DMS153 (cell line): ENCODE measurements at regions not wholly inside any gene's neighbourhood (a gene's known extent, or its start where the extent isn't known, plus 50 kb on each side); places are given as distances from the start of the nearest gene placed in this dataset.

ENCODE experiments used
- DNase-seq: peaks from one replicate; lab custom pipeline; 2025; lab: John Stamatoyannopoulos, UW

DNA sequence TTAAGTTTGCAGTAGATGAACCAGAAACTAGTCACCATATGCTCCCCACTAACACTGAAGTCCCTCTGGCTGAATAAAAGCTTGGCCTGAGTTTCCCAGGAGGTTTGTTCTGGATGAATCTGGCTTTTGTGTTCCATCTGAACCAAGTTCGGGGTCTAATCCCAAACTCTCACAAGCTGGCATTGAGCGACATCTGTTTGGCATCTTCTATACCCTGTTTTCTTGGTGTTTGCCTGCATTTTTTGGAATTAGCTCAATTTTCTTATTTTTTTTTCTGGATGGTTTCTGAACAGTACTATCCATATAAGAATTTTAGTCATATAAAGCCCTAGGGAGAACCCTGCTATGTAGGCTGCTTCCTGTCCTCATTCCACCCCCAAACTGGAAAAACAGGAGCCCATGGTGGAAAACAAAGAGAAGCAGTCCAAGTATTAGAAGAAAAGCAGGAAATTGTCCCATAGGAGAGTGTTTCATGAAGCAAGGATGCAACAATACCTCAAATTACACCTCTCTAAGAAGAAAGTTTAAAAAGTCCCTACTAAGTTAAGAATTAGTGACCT is 737.1 kb downstream of the DHX35 start:
- DNase-seq, result no peak

DNA sequence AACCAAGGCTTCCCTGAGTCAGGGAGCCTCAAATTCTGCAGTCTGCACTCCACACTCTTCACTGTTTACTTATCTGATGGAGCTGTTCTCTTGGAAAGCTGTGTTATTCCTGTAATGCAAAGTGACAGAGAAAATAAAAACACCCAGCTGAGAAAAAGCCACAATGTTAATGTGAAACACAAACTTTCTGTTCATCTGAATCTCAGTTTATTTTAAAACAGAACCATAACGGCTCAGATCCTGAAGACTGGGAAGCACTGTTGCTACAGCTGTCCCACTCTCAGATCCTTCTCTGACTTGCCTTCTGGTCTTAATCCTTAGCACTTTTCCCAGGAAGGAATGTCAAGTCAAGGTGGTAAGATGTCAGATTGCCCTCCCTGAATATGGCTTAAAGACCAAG is 736.6 kb downstream of the DHX35 start:
- DNase-seq, result no peak

DNA sequence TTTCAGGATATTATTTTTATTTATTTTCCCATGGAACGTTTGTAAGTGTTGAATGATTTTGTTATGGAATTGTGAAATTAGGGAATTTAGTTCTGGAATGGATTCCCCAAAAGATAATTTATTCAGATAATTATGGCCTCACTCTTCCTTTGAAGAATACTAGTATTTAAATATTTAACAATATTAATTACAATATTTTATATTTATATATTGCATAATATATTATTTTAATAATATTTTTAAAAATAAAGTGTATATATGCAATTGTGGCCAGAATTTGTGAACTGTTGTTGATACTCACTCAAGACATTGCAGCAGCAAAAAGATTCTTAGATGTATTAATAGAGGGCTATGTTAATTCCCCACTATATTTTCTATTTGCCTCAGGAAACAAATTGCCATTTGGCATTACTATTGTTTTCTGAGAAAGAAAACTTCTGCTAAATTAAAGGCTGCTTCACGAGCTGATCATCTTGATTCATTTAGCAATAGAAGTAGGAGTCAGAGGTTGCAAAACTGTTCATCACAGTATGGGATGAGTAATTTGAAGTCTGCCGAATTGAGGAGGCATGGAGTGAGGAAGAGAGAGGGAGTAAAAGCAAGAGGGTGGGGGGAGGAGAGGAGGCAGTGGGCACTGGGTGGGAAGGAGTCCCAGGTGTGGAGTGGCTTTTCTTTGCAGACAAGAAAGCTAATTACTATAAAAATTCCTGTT is 729.2 kb downstream of the DHX35 start:
- no peak for DNase-seq

DNA sequence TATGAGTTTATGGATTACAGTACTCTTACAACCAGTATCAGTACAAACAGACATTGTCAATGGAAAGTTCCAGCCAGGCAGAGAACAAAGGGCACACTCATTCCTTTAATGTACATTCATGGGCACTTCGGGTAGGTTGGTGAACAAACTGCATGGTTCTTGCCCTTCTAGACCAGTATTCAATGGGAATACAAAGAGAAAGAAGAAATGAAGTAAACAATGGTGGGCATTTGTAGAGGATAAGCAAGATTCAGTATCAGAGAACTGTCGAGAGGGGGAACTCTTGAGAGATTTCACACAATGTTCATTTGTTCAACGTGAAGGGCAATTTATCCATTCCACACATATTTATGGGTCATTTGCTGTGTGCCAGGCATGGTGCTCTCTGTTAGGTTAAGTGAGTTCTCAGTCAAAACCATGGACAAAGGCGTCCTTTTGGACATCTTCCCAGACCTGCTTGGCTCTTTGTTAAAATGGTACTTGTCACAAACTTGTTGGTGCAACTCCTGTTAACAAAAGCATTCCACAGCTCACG is 714.8 kb downstream of the DHX35 start:
- DNase-seq, result no peak

DNA sequence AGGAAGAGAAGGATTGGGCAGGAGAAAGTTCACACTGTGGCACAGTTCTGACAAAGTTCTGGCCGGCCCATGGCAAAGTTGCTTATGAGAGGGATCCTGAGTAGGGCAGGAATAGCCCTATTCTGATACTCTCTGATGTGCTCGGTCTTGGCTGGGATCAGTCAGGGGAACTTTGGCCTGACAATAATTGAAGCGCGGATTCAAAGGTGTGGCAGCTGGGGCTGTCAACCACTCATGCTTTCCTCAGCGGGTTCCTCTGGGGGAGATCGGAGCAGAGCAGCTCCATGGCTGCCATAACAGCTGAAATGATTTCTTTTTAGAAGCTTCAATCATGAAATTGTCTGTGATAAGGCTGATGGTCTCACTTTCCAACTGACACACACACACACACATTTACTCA is 714.1 kb downstream of the DHX35 start:
- DNase-seq, result no peak

DNA sequence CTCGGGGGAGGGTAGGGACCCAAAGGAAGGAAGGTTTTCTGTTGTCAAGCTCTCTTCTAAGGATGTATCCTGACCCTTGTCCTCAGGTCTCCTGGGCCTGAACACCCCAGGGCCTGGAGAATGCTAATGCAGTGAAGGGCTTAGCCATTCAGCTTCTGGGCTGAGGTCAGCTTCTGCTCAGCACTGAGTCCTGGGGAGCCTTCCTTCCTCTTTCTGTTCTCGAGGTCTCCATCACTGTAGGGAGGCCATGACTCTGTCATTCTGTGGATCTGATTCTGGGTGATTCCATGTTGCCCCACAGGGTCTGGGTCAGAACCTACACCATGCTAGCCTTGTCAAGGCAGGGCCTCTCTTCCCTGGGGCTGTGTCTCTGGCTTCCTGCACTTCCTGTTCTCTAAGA is 712.7 kb downstream of the DHX35 start:
- DNase-seq, result no peak

DNA sequence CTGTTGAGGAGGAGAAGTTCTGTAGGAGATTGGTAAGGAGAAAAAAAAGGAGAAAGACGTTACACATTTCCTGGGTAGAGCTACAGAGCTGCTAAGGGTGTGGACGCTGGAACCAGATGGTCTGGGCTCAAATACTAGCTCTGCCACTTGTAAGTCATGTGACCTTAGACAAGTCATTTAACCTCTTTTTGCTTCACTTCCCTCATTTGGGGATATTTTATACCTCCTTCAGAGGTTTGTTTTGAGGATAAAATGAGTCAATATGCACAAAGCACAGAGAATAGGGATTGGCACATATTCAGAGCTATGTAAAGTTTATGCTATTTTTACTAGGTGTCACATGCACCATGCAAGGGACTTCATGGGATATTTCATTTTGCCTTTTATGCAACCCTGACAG is 708.8 kb downstream of the DHX35 start:
- DNase-seq, result no peak

DNA sequence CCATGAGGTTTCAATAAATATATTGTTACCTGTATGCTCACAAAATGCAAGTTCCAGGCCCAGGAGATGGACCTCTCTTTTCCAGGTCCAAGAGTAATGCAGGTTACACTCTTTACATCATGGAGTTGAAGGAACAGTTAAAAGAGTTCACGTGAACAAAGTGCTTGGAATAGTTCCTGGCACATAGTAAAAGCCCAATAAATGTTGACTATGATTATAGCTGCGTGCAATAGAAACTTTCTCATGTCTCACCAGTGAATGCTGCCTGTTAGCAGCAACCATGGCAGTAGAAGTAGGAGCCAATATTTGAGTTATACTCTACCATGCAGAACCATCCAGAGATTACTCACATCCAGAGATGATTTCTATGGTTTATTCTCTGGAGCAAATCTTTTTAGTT is 707.5 kb downstream of the DHX35 start:
- DNase-seq, result no peak

DNA sequence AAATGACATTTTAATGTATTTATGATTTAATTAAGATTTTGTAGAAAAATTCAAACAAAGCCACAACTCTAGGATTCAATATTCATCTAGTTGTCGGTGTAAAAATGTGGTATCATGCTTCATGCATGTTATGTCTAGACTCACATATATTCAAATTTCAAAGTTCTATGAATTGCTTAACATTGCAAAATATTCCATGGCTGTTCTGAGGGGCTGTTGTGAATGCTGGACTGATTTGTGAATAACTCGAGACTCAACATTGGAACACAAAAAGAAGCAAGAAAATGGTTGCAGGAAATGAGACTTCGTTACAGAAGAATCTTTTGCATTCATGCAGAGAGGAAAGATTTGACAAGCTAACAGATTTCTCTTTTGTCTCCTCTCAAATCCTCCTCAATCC is 705.9 kb downstream of the DHX35 start:
- DNase-seq, result no peak

DNA sequence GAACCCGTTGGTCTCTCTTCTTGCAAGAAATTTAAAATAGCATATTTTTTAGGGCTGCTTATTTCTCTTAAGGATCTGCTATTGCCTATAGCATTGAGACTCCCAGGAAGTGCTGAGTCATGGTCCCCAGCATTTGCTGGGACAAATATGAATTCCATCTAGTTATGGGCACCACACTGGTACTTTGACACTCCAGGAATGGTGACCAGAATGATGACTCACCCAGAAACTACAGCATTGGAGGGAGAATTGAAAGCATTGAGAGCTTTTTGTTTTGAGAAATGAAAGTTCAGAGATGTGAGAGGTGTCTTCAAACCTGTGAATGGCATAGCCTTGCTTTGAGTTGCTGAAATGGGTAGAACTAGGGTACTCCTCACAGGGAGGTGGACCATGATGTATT is 699.7 kb downstream of the DHX35 start:
- DNase-seq, result no peak

DNA sequence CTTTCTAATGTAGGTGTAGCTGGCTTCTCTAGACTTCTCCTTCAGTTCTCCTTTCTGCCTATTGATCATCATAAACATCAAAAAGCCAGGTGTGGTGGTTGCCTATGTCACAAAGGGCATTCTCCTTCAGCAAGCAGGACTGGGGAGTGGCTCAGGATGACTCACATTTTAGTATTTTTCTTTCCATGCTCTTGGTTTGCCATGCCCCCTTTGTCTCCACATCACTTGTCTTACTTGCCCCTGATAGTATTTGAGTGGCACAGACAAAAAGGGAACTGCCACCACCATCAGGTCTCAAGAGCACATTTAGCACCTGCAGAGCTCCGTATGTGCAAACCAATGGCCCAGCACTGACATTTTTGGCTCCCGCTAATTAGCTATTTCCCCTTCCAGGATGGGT is 698.8 kb downstream of the DHX35 start:
- DNase-seq, result no peak

DNA sequence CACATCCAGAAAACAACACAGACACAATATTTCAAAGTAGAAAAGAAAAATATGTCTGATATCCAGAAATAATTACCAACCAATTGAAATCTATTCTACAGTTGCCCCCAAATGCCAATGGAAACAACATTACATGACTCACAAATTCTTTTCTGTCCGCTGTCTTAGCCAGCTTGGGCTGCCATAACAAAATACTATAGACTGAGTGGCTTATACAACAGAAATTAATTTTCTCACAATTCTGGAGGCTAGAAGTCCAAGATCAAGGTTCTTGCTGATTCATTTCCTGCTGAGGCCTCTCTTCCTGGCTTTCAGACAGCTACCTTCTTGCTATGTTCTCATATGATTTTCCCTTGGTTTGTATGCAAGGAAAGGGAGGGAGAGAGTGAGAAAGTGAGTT is 698.1 kb downstream of the DHX35 start:
- no peak for DNase-seq

DNA sequence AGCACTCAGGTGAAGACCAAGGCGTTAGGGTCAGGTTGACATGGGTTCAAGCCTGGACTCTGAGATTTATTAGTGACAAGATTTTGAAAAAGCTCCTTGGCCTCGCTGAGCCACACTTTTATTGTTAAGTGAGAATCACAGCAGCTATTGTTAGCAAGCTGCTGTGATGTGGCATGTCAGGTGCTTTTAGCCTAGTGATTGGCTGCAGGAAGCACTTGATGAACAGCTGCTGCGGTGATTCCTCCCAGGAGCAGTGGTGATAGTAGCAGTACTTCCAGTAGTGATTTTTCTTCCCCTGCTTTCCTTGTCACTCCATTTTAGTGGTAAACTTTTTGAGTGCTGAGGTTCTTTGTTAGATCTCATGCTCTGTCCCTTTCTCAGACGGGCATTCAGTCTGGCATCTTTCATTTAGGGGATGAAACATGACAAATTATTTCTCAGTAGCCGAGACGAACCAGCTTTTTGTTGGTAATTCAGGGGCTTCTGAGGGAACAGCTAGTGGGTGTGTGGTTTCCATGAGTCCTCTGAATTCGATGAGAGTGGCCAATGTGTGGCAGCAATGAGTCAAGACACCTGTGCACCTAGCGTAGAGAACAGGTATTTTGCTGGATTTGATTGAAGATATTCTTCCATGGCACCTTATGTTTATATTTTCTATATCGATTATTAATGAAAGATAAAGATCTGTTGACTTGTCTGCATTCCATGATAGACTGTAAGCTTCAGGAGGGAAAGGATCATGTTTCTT is 696.7 kb downstream of the DHX35 start:
- DNase-seq, result no peak

DNA sequence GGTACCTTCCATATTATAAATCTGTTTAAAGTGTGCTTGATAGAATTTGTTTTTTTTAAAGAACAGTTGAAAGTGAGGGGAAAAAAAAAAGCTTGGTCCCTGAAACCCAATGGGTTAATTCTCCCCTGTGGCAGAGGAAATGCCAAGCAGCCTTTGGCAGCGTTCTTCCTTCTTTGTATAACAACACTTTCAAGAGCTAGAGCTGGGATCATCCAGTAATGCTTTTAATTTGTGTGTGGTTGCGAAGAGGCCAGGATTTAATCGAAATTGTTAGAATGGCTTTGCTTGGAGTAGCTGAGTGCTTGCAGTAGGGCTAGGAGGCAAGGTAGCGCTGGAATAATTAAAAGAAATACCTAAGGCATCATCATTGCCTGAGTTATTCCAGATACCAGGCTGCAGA is 692.0 kb downstream of the DHX35 start:
- no peak for DNase-seq

DNA sequence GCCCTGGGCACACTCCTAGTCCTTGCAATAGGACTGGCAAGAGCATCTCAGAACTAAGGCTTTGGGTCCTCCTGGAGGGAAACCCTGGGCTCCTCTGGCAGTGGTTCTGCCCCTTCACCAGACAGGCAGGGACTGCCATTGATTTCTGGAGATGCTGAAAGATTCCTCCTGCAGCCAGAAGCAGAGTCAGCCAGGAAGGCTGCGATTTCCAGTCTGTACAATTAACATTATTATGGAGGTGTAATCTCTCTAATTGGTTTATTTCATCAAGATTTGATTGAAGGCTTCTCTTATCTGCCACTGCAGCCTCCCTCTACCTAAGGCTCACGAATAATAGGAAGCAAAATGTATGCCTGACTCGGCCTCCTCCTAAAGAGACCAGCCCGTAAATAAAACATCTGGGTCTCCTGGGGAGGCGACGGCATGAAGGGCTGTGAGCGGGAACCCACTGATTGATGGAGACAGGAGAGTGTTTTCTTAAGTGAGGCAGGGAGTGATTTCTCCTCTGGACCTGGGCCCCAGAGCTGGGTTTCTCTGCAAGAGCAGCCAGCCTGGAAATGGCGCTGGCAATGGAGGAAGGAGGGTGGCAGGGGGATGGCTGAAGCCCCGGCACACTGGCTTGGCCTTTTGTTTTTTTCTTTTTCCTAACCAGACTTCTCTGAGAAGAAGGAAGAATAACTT is 689.6 kb downstream of the DHX35 start:
- DNase-seq, result no peak

DNA sequence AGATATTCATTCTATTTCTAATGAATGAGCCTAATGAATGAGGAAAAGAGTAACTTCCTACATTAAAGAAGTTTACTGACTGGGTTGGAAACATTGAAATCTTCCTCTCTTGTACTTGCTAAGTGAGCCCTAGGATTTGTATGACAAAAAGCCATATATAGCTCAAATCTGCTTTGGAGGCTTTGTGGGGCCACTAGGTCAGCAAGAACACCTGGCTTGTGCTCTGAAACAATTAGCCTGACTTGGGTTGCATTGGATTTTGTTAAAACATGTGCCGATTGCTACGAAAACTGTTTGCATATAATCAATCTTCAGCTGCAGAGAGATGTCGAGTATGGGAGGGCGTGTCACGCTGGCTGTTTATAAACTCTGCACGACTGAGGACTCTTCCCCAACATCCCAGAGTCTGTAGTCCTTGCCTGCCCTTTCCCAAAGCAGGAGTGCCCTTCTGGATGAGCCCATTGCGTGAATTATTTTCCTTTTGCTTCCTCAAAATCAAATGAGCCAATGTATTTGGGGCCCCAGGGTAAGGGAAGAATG is 684.8 kb downstream of the DHX35 start:
- DNase-seq, result no peak

DNA sequence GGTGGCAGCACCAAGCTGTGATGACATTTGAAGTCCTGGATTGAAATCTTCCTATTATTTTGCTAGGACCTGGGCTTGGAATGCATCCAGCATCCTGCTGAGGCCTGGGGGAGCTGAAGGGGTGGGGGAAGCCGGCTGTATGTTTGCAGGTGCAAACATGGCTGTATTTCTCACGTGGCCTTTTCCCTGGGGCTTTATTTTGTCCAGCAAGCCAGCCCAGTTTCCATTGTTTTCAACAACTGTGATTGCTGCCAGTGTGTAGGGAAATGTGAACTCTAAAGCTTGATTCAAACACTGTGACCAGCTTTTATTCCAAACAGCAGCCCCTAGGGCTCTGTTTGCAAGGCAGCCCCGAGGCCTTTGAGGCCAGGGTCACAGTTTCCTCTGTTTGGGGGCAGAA is 683.0 kb downstream of the DHX35 start:
- DNase-seq, result peak; percentile 77

DNA sequence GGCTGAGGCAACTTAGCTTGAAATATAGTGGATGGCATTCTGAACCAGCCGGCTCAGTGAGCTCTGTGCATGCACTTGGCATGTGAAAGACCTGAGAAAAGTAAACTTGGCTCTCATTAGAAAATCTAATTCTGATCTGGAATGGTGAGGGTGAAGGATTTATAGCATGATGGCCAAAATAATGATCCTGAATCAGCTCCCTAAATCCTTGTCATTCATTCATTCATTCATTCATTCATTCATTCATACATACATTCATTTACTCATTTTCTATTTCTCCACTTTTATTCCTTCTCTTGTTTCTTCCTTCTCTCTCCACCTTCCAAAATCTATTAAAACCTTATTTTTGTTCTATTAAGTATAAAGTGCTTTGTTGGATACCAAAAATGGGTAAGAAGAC is 681.1 kb downstream of the DHX35 start:
- DNase-seq, result no peak

DNA sequence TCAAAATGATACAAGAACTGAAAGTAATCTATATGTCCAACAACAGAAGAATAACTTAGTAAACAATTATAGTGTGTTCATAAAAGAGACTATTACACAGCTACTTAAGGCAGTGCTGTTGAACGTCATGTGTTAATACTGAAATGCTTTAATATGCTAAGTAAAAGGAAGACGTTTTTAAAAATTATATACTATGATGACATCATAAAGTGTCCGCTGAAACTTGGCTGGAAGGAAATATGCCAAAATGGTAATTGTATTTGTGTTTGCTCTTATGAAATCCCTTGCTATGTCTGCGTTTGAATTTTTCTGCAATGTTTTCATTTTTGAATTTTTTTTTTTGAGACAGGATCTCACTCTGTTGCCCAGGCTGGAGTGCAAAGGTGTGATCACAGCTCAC is 679.3 kb downstream of the DHX35 start:
- no peak for DNase-seq

DNA sequence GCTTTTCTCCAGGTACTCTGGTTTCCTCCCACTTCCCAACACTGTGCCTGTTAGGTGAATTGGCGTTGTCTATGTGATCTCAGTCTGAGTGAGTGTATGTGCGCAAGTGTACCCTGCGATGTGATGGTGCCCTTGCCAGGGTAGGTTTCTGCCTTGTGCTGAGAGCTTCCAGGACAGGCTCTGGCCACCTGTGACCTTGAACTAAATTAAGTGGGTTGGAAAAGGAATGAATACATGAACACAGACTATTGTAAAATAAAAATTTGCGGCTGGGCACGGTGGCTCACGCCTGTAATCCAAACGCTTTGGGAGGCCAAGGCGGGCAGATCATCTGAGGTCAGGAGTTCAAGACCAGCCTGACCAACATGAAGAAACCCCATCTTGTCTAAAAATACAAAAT is 678.0 kb downstream of the DHX35 start:
- no peak for DNase-seq

DNA sequence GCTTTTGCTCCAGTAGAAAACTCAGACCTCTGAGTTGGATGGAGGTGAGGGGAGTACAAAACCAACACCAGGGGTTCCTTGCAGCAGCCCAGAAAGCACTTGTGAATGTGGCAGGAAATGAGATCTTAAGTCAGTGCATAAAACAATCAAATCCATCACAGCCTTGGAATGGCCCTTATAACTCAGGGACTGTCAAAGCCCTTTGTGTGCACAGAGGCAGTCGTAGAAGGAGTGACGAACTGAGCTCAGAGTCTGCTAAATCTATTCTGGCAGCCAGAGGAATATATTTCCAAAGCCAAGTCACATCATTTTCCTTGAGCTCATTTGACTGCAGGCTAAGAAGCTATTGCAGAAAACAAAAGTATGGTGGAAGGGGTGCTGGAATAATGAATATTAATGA is 676.6 kb downstream of the DHX35 start:
- no peak for DNase-seq

DNA sequence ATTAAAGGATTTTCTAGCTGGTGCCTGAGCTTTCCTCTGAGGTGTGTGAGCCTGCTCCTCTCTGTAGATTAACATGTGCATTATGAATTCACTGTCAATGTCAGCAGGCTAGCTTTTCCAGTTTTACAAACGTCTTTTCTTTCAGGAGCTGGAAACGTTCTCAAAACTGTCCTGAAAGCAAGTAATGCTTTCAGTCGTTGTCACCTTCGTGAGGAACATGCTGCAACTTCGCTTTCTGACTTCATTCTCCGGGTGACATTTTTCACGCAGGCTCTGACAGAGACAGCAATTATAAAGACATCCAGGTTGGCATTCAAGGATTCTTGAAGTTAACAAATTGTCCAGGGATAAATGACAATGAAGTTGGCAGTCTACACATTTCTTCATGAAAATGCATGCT is 671.5 kb downstream of the DHX35 start:
- DNase-seq, result no peak

DNA sequence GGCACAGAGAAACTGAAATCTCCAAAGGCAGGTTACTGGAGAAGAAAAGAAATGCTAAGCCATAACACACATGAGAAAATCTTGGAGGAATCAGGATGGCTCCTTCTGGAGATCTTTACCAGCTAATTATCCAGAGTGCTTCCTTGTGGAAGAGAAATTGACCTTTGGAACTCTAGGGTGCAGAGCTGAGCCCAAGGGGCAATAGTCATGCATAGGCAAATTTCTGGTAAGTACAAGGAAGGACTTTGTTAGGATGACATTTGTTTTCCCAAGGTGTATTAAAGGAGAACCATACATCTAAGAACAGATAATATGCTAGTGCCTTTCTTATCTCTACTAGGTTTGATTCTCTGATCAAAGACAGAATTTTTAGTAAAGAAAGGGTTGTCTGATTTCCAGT is 670.6 kb downstream of the DHX35 start:
- DNase-seq, result no peak
